PC-3 (cell line): ENCODE measurements at regions not wholly inside any gene's neighbourhood (a gene's known extent, or its start where the extent isn't known, plus 50 kb on each side); places are given as distances from the start of the nearest gene placed in this dataset.

ENCODE experiments used
- ATAC-seq: fragments of 200-7000 bp; cut with Tn5 transposase; 2 replicates; pipeline ENCODE4 v1.9.1; 2020; ENCODE audit warnings: mild to moderate bottlenecking, moderate library complexity
- BruUV-seq: library from RNA; stranded (reverse); fragments of 400-500 nt; replicated peaks from 2 replicates; lab custom pipeline; 2021; lab: Mats Ljungman, UMichigan
- CTCF ChIA-PET: fragments of 300-600 bp; sonication (Branson Sonifier 250); formaldehyde crosslinking; loops from one replicate; lab custom pipeline; 2022; ENCODE audit warnings: antibody characterized with exemption; lab: Charles Lee
- POLR2A ChIA-PET: fragments of 300-600 bp; sonication (Branson Sonifier 250); formaldehyde crosslinking; loops from one replicate; lab custom pipeline; 2022; ENCODE audit warnings: antibody characterized with exemption; ENCODE audit not compliant: unreplicated experiment; lab: Charles Lee
- DNase-seq: peaks from one replicate; pipeline ENCODE4 v3.0.0-alpha.2; 2015
- H2AFZ ChIP-seq: fragments of 300-600 bp; sonication (generic); 2 replicates; pipeline ENCODE4 v1.6.0; 2016; ENCODE audit warnings: antibody characterized with exemption, low read length
- H3F3A ChIP-seq: fragments of 300-600 bp; sonication (generic); one replicate; pipeline ENCODE4 v1.6.0; 2017; ENCODE audit warnings: antibody characterized with exemption, low read length, control low read depth, mild to moderate bottlenecking; ENCODE audit not compliant: unreplicated experiment
- H3K27ac ChIP-seq: fragments of 300-600 bp; sonication (generic); 2 replicates; pipeline ENCODE4 v1.5.1; 2016; ENCODE audit warnings: mild to moderate bottlenecking, low read length
- H3K27me3 ChIP-seq: fragments of 300-600 bp; sonication (generic); 2 replicates; pipeline ENCODE4 v1.6.1; 2016; ENCODE audit warnings: low read length, mixed read lengths
- H3K36me3 ChIP-seq: fragments of 300-600 bp; sonication (generic); 2 replicates; pipeline ENCODE4 v1.6.1; 2016; ENCODE audit warnings: low read depth, mixed run types, low read length, mixed read lengths
- H3K4me1 ChIP-seq: fragments of 300-600 bp; sonication (generic); 2 replicates; pipeline ENCODE4 v1.5.1; 2016; ENCODE audit warnings: low read length; ENCODE audit not compliant: insufficient read depth
- H3K4me2 ChIP-seq: fragments of 300-600 bp; sonication (generic); 2 replicates; pipeline ENCODE4 v1.6.0; 2016; ENCODE audit warnings: low read length
- H3K4me3 ChIP-seq: fragments of 300-600 bp; sonication (generic); 2 replicates; pipeline ENCODE4 v1.5.1; 2016; ENCODE audit warnings: mild to moderate bottlenecking, low read length, mixed read lengths
- H3K79me2 ChIP-seq: fragments of 300-600 bp; sonication (generic); 2 replicates; pipeline ENCODE4 v1.6.1; 2017; ENCODE audit warnings: low read length, mixed read lengths
- H3K9ac ChIP-seq: fragments of 300-600 bp; sonication (generic); 2 replicates; pipeline ENCODE4 v1.6.0; 2016; ENCODE audit warnings: mild to moderate bottlenecking, low read length
- H3K9me2 ChIP-seq: fragments of 300-600 bp; sonication (generic); replicated peaks from 2 replicates; pipeline ENCODE4 v1.6.1; 2016; ENCODE audit warnings: mixed run types, low read length, mixed read lengths
- H3K9me3 ChIP-seq: fragments of 300-600 bp; sonication (generic); 2 replicates; pipeline ENCODE4 v1.6.1; 2016; ENCODE audit warnings: low read length, mixed read lengths
- H4K20me1 ChIP-seq: fragments of 300-600 bp; sonication (generic); 2 replicates; pipeline ENCODE4 v1.6.1; 2016; ENCODE audit warnings: low read length, mixed read lengths
- CTCF ChIP-seq: fragments of 300-600 bp; sonication (generic); conservative IDR thresholded peaks from 2 replicates; pipeline ENCODE4 v1.5.1; 2017; ENCODE audit warnings: antibody characterized with exemption, low read depth, mild to moderate bottlenecking, low read length
- EZH2 ChIP-seq: fragments of 300-600 bp; sonication (generic); IDR thresholded peaks from one replicate; pipeline ENCODE4 v1.6.1; 2017; ENCODE audit warnings: antibody characterized with exemption, mild to moderate bottlenecking, low read length; ENCODE audit not compliant: unreplicated experiment
- EZH2phosphoT487 ChIP-seq: fragments of 300-600 bp; sonication (generic); IDR thresholded peaks from 2 replicates; pipeline ENCODE4 v1.6.1; 2018; ENCODE audit warnings: mild to moderate bottlenecking, antibody characterized with exemption, low read length, borderline replicate concordance
- intact Hi-C: fragments of 100-400 bp; cut with micrococcal nuclease; formaldehyde crosslinking; loops from 2 replicates; pipeline ENCODE4 v1.9.0; 2023

- Histone ChIP-seq H3K36me3 (no peaks in the 10 kb centered on the region), H3K4me2 (no peak overlapping the region), H3K79me2 (no peaks in the 10 kb centered on the region), H3F3A (no peaks in the 10 kb centered on the region), H3K9me3 (no peaks in the 10 kb centered on the region), H3K9me2 (no peaks in the 10 kb centered on the region), H3K4me1 (peaks cover 20% of the 10 kb centered on the region), H4K20me1 (no peaks in the 10 kb centered on the region), H3K9ac (no peak overlapping the region), H3K27ac (no peak overlapping the region), H3K27me3 (no peaks in the 10 kb centered on the region), H2AFZ (no peak overlapping the region), H3K4me3 (no peak overlapping the region)
- DNase-seq (peak; percentile 6), ATAC-seq (no peak)
- TF ChIP-seq CTCF (no peak), EZH2 (no peak), EZH2phosphoT487 (no peak)
- no TSS peak for BruUV-seq
- POLR2A ChIA-PET, result no interaction called here
- CTCF ChIA-PET, result no interaction called here
- intact Hi-C loops, result no loop called here
Observed at GRCh38 chr13:64546371-64546770, 2683.8 kb downstream of the PCDH9 start.

GRCh38 chr13:64540976-64541375 lies 2689.2 kb downstream of the PCDH9 start:
- DNase-seq (no peak), ATAC-seq (no peak)
- Histone ChIP-seq H3K4me1 (peaks cover 18% of the 10 kb centered on the region; the same call in 1 of the 2 replicates), H3F3A (no peaks in the 10 kb centered on the region), H3K9ac (no peak overlapping the region), H3K27me3 (no peaks in the 10 kb centered on the region), H3K27ac (no peak overlapping the region), H3K9me2 (no peaks in the 10 kb centered on the region), H3K79me2 (no peaks in the 10 kb centered on the region), H3K9me3 (no peaks in the 10 kb centered on the region), H3K4me2 (no peak overlapping the region), H3K36me3 (no peaks in the 10 kb centered on the region), H2AFZ (no peak overlapping the region), H3K4me3 (no peak overlapping the region), H4K20me1 (no peaks in the 10 kb centered on the region)
- BruUV-seq, result no TSS peak
- CTCF ChIA-PET, result no interaction called here
- intact Hi-C loops, result no loop called here
- POLR2A ChIA-PET, result no interaction called here
- TF ChIP-seq EZH2, result no peak
- no peak for TF ChIP-seq EZH2phosphoT487
- TF ChIP-seq CTCF, result no peak

- BruUV-seq, result no TSS peak
- H3K9ac ChIP-seq, result no peak overlapping the region
- H2AFZ ChIP-seq, result no peak overlapping the region
- peaks cover 12% of the 10 kb centered on the region; the same call in 1 of the 2 replicates for H3K4me1 ChIP-seq
- H4K20me1 ChIP-seq, result no peaks in the 10 kb centered on the region
- no peak for ATAC-seq
- H3K27ac ChIP-seq, result no peak overlapping the region
- no peaks in the 10 kb centered on the region for H3K9me3 ChIP-seq
- ChIA-PET POLR2A (no interaction called here), CTCF (no interaction called here)
- no peak overlapping the region for H3K4me3 ChIP-seq
- H3K27me3 ChIP-seq, result no peaks in the 10 kb centered on the region
- H3K79me2 ChIP-seq, result no peaks in the 10 kb centered on the region
- no peak for DNase-seq
- no peaks in the 10 kb centered on the region for H3F3A ChIP-seq
- TF ChIP-seq EZH2 (no peak), CTCF (no peak), EZH2phosphoT487 (no peak)
- no peaks in the 10 kb centered on the region for H3K36me3 ChIP-seq
- no peaks in the 10 kb centered on the region for H3K9me2 ChIP-seq
- intact Hi-C loops, result no loop called here
- H3K4me2 ChIP-seq, result no peak overlapping the region
Observed at GRCh38 chr13:64540468-64540867, 2689.7 kb downstream of the PCDH9 start.
